ENCODE measurements at regions not wholly inside any gene's neighbourhood (a gene's known extent, or its start where the extent isn't known, plus 50 kb on each side); places are given as distances from the start of the nearest gene placed in this dataset.

GRCh38 chr21:16504281-16504680 lies 774.5 kb downstream of the USP25 start:
- H3K27me3 ChIP-seq (replicated peaks in 2 of 5; ENCODE audit: control insufficient read depth in 4 of 5, insufficient read depth in 5 of 5, low read length in 4 of 5) = no peaks in the 10 kb centered on the region
- ChIA-PET CTCF (interaction anchor here (1.6 kb wide), 2 partner anchors 10 to 27 kb away, joined by 3 to 5 read pairs; no protein-coding TSS in a partner anchor), POLR2A (no interaction called here)
- no peak for DNase-seq
- H3K4me1 ChIP-seq (ENCODE audit: control extremely low read depth in 1 of 4, control insufficient read depth in 4 of 4, insufficient read depth in 4 of 4, low read length in 3 of 4) = no peaks in the 10 kb centered on the region
- no peak overlapping the region for H3K4me3 ChIP-seq (ENCODE audit: control insufficient read depth in 1 of 7, extremely low read depth in 1 of 7, insufficient read depth in 4 of 7, low read depth in 2 of 7, low read length in 6 of 7)
- no peaks in the 10 kb centered on the region for H3K36me3 ChIP-seq (ENCODE audit: control insufficient read depth in 4 of 4, insufficient read depth in 4 of 4, low read length in 3 of 4)
- H3K9me3 ChIP-seq (ENCODE audit: control extremely low read depth in 1 of 5, control insufficient read depth in 4 of 5, insufficient read depth in 2 of 5, low read depth in 1 of 5, low read length in 4 of 5) = no peaks in the 10 kb centered on the region
- no peak overlapping the region for H3K27ac ChIP-seq (ENCODE audit: insufficient read depth in 1 of 2, low read depth in 1 of 2, low read length in 2 of 2, poor library complexity in 1 of 2, severe bottlenecking in 2 of 2)
- WGBS (ENCODE audit: insufficient coverage) = no CpG with 5 or more reads among the region's 2 CpGs

GRCh38 chr21:16504766-16505165 lies 775.0 kb downstream of the USP25 start:
- no peak overlapping the region for H3K27ac ChIP-seq (ENCODE audit: insufficient read depth in 1 of 2, low read depth in 1 of 2, low read length in 2 of 2, poor library complexity in 1 of 2, severe bottlenecking in 2 of 2)
- CTCF ChIA-PET = interaction anchor here (1.6 kb wide), 2 partner anchors 11 to 28 kb away, joined by 3 to 5 read pairs; no protein-coding TSS in a partner anchor
- no peak for DNase-seq
- no peaks in the 10 kb centered on the region for H3K27me3 ChIP-seq (replicated peaks in 2 of 5; ENCODE audit: control insufficient read depth in 4 of 5, insufficient read depth in 5 of 5, low read length in 4 of 5)
- POLR2A ChIA-PET = no interaction called here
- H3K36me3 ChIP-seq (ENCODE audit: control insufficient read depth in 4 of 4, insufficient read depth in 4 of 4, low read length in 3 of 4) = no peaks in the 10 kb centered on the region
- H3K4me1 ChIP-seq (ENCODE audit: control extremely low read depth in 1 of 4, control insufficient read depth in 4 of 4, insufficient read depth in 4 of 4, low read length in 3 of 4) = no peaks in the 10 kb centered on the region
- H3K4me3 ChIP-seq (ENCODE audit: control insufficient read depth in 1 of 7, extremely low read depth in 1 of 7, insufficient read depth in 4 of 7, low read depth in 2 of 7, low read length in 6 of 7) = no peak overlapping the region
- H3K9me3 ChIP-seq (ENCODE audit: control extremely low read depth in 1 of 5, control insufficient read depth in 4 of 5, insufficient read depth in 2 of 5, low read depth in 1 of 5, low read length in 4 of 5) = no peaks in the 10 kb centered on the region

- POLR2A ChIA-PET = no interaction called here
- Histone ChIP-seq H3K27ac (ENCODE audit: insufficient read depth in 1 of 2, low read depth in 1 of 2, low read length in 2 of 2, poor library complexity in 1 of 2, severe bottlenecking in 2 of 2) (no peak overlapping the region), H3K36me3 (ENCODE audit: control insufficient read depth in 4 of 4, insufficient read depth in 4 of 4, low read length in 3 of 4) (no peaks in the 10 kb centered on the region), H3K9me3 (ENCODE audit: control extremely low read depth in 1 of 5, control insufficient read depth in 4 of 5, insufficient read depth in 2 of 5, low read depth in 1 of 5, low read length in 4 of 5) (no peaks in the 10 kb centered on the region), H3K4me1 (ENCODE audit: control extremely low read depth in 1 of 4, control insufficient read depth in 4 of 4, insufficient read depth in 4 of 4, low read length in 3 of 4) (no peaks in the 10 kb centered on the region), H3K4me3 (ENCODE audit: control insufficient read depth in 1 of 7, extremely low read depth in 1 of 7, insufficient read depth in 4 of 7, low read depth in 2 of 7, low read length in 6 of 7) (no peak overlapping the region), H3K27me3 (replicated peaks in 2 of 5; ENCODE audit: control insufficient read depth in 4 of 5, insufficient read depth in 5 of 5, low read length in 4 of 5) (no peaks in the 10 kb centered on the region)
- 94% methylated on average over 2 of the region's 3 CpGs for WGBS (ENCODE audit: insufficient coverage)
- CTCF ChIA-PET = no interaction called here
- DNase-seq = no peak
Measured at GRCh38 chr21:16509476-16509875, 779.7 kb downstream of the USP25 start.

- no peak for DNase-seq
- POLR2A ChIA-PET = no interaction called here
- peaks cover 0 to 4% (median 0%) of the 10 kb centered on the region in 5 experiments for H3K9me3 ChIP-seq (ENCODE audit: control extremely low read depth in 1 of 5, control insufficient read depth in 4 of 5, insufficient read depth in 2 of 5, low read depth in 1 of 5, low read length in 4 of 5)
- H3K27me3 ChIP-seq (replicated peaks in 2 of 5; ENCODE audit: control insufficient read depth in 4 of 5, insufficient read depth in 5 of 5, low read length in 4 of 5) = no peaks in the 10 kb centered on the region
- H3K27ac ChIP-seq (ENCODE audit: insufficient read depth in 1 of 2, low read depth in 1 of 2, low read length in 2 of 2, poor library complexity in 1 of 2, severe bottlenecking in 2 of 2) = no peak overlapping the region
- no peaks in the 10 kb centered on the region for H3K4me1 ChIP-seq (ENCODE audit: control extremely low read depth in 1 of 4, control insufficient read depth in 4 of 4, insufficient read depth in 4 of 4, low read length in 3 of 4)
- CTCF ChIA-PET = no interaction called here
- H3K36me3 ChIP-seq (ENCODE audit: control insufficient read depth in 4 of 4, insufficient read depth in 4 of 4, low read length in 3 of 4) = no peaks in the 10 kb centered on the region
- H3K4me3 ChIP-seq (ENCODE audit: control insufficient read depth in 1 of 7, extremely low read depth in 1 of 7, insufficient read depth in 4 of 7, low read depth in 2 of 7, low read length in 6 of 7) = no peak overlapping the region
- 90% methylated on average over 2 of the region's 2 CpGs for WGBS (ENCODE audit: insufficient coverage)
Measured at GRCh38 chr21:16514316-16514715, 784.5 kb downstream of the USP25 start.

- no peaks in the 10 kb centered on the region for H3K27me3 ChIP-seq (replicated peaks in 2 of 5; ENCODE audit: control insufficient read depth in 4 of 5, insufficient read depth in 5 of 5, low read length in 4 of 5)
- no peak for DNase-seq
- no peak overlapping the region for H3K4me3 ChIP-seq (ENCODE audit: control insufficient read depth in 1 of 7, extremely low read depth in 1 of 7, insufficient read depth in 4 of 7, low read depth in 2 of 7, low read length in 6 of 7)
- H3K9me3 ChIP-seq (ENCODE audit: control extremely low read depth in 1 of 5, control insufficient read depth in 4 of 5, insufficient read depth in 2 of 5, low read depth in 1 of 5, low read length in 4 of 5) = peaks cover 0 to 4% (median 0%) of the 10 kb centered on the region in 5 experiments
- no peak overlapping the region for H3K27ac ChIP-seq (ENCODE audit: insufficient read depth in 1 of 2, low read depth in 1 of 2, low read length in 2 of 2, poor library complexity in 1 of 2, severe bottlenecking in 2 of 2)
- WGBS (ENCODE audit: insufficient coverage) = no CpG with 5 or more reads among the region's 1 CpG
- no peaks in the 10 kb centered on the region for H3K36me3 ChIP-seq (ENCODE audit: control insufficient read depth in 4 of 4, insufficient read depth in 4 of 4, low read length in 3 of 4)
- ChIA-PET CTCF (no interaction called here), POLR2A (no interaction called here)
- no peaks in the 10 kb centered on the region for H3K4me1 ChIP-seq (ENCODE audit: control extremely low read depth in 1 of 4, control insufficient read depth in 4 of 4, insufficient read depth in 4 of 4, low read length in 3 of 4)
Measured at GRCh38 chr21:16517383-16517782, 787.6 kb downstream of the USP25 start.

GRCh38 chr21:16519036-16519435 lies 789.3 kb downstream of the USP25 start:
- POLR2A ChIA-PET = no interaction called here
- no peak overlapping the region for H3K27ac ChIP-seq (ENCODE audit: insufficient read depth in 1 of 2, low read depth in 1 of 2, low read length in 2 of 2, poor library complexity in 1 of 2, severe bottlenecking in 2 of 2)
- no peaks in the 10 kb centered on the region for H3K4me1 ChIP-seq (ENCODE audit: control extremely low read depth in 1 of 4, control insufficient read depth in 4 of 4, insufficient read depth in 4 of 4, low read length in 3 of 4)
- H3K36me3 ChIP-seq (ENCODE audit: control insufficient read depth in 4 of 4, insufficient read depth in 4 of 4, low read length in 3 of 4) = no peaks in the 10 kb centered on the region
- no peaks in the 10 kb centered on the region for H3K27me3 ChIP-seq (replicated peaks in 2 of 5; ENCODE audit: control insufficient read depth in 4 of 5, insufficient read depth in 5 of 5, low read length in 4 of 5)
- WGBS (ENCODE audit: insufficient coverage) = 90% methylated on average over 2 of the region's 2 CpGs
- no peak overlapping the region for H3K4me3 ChIP-seq (ENCODE audit: control insufficient read depth in 1 of 7, extremely low read depth in 1 of 7, insufficient read depth in 4 of 7, low read depth in 2 of 7, low read length in 6 of 7)
- CTCF ChIA-PET = no interaction called here
- H3K9me3 ChIP-seq (ENCODE audit: control extremely low read depth in 1 of 5, control insufficient read depth in 4 of 5, insufficient read depth in 2 of 5, low read depth in 1 of 5, low read length in 4 of 5) = peaks cover 0 to 4% (median 0%) of the 10 kb centered on the region in 5 experiments
- no peak for DNase-seq

GRCh38 chr21:16519644-16520043 lies 789.9 kb downstream of the USP25 start:
- POLR2A ChIA-PET = no interaction called here
- CTCF ChIA-PET = no interaction called here
- no peak for DNase-seq

More at GRCh38 chr21:16519644-16520043, 789.9 kb downstream of the USP25 start:
- Histone ChIP-seq H3K36me3 (ENCODE audit: control insufficient read depth in 4 of 4, insufficient read depth in 4 of 4, low read length in 3 of 4) (no peaks in the 10 kb centered on the region), H3K4me3 (ENCODE audit: control insufficient read depth in 1 of 7, extremely low read depth in 1 of 7, insufficient read depth in 4 of 7, low read depth in 2 of 7, low read length in 6 of 7) (no peak overlapping the region), H3K27me3 (replicated peaks in 2 of 5; ENCODE audit: control insufficient read depth in 4 of 5, insufficient read depth in 5 of 5, low read length in 4 of 5) (no peaks in the 10 kb centered on the region), H3K9me3 (ENCODE audit: control extremely low read depth in 1 of 5, control insufficient read depth in 4 of 5, insufficient read depth in 2 of 5, low read depth in 1 of 5, low read length in 4 of 5) (peaks cover 0 to 4% (median 0%) of the 10 kb centered on the region in 5 experiments), H3K4me1 (ENCODE audit: control extremely low read depth in 1 of 4, control insufficient read depth in 4 of 4, insufficient read depth in 4 of 4, low read length in 3 of 4) (no peaks in the 10 kb centered on the region), H3K27ac (ENCODE audit: insufficient read depth in 1 of 2, low read depth in 1 of 2, low read length in 2 of 2, poor library complexity in 1 of 2, severe bottlenecking in 2 of 2) (no peak overlapping the region)
